PC-9 (cell line): ENCODE measurements at regions not wholly inside any gene's neighbourhood (a gene's known extent, or its start where the extent isn't known, plus 50 kb on each side); places are given as distances from the start of the nearest gene placed in this dataset.
A peak's percentile ranks its signal among the peaks of the same experiment; 100 is the strongest.

Experiments
- BruUV-seq: library from RNA; stranded (reverse); fragments of 400-500 nt; replicated peaks from 2 replicates; lab custom pipeline; 2021; lab: Mats Ljungman, UMichigan
- CTCF ChIA-PET: fragments of 300-600 bp; sonication (Branson Sonifier 250); formaldehyde crosslinking; loops from one replicate; lab custom pipeline; 2022; ENCODE audit warnings: antibody characterized with exemption; lab: Charles Lee
- POLR2A ChIA-PET: fragments of 300-600 bp; sonication (Branson Sonifier 250); formaldehyde crosslinking; loops from one replicate; lab custom pipeline; 2022; ENCODE audit warnings: antibody characterized with exemption; ENCODE audit not compliant: unreplicated experiment; lab: Charles Lee
- DNase-seq, 2 experiments: peaks; one replicate each; pipeline versions ENCODE4 v3.0.0 to v3.0.0-alpha.2; 2015 to 2022; ENCODE audit warnings: mixed read lengths in 1 of 2
- H2AFZ ChIP-seq: fragments of 200-600 bp; sonication (generic); 2 replicates; pipeline ENCODE4 v1.8.1; 2017; ENCODE audit warnings: antibody characterized with exemption
- H3F3A ChIP-seq: fragments of 200-600 bp; sonication (generic); 2 replicates; pipeline ENCODE4 v1.8.1; 2017; ENCODE audit warnings: antibody characterized with exemption, mild to moderate bottlenecking, low read depth; ENCODE audit not compliant: insufficient read depth
- H3K27ac ChIP-seq: fragments of 200-600 bp; sonication (generic); 2 replicates; pipeline ENCODE4 v1.6.1; 2016; ENCODE audit warnings: mixed run types
- H3K27me3 ChIP-seq: fragments of 200-600 bp; sonication (generic); 2 replicates; pipeline ENCODE4 v1.6.1; 2016; ENCODE audit warnings: low read depth, mixed run types; ENCODE audit not compliant: insufficient read depth
- H3K36me3 ChIP-seq: fragments of 200-600 bp; sonication (generic); 2 replicates; pipeline ENCODE4 v1.6.1; 2016; ENCODE audit warnings: low read depth, mixed run types
- H3K4me1 ChIP-seq: fragments of 200-600 bp; sonication (generic); replicated peaks from 2 replicates; pipeline ENCODE4 v1.6.1; 2016; ENCODE audit warnings: mixed run types; ENCODE audit not compliant: insufficient read depth
- H3K4me2 ChIP-seq: fragments of 200-600 bp; sonication (generic); 2 replicates; pipeline ENCODE4 v1.6.1; 2017; ENCODE audit warnings: mixed run types
- H3K4me3 ChIP-seq: fragments of 200-600 bp; sonication (generic); 2 replicates; pipeline ENCODE4 v1.6.1; 2016; ENCODE audit warnings: mixed run types
- H3K79me2 ChIP-seq: fragments of 200-600 bp; sonication (generic); 2 replicates; pipeline ENCODE4 v1.6.1; 2017; ENCODE audit warnings: low read depth, mixed run types
- H3K9me2 ChIP-seq: fragments of 200-600 bp; sonication (generic); 2 replicates; pipeline ENCODE4 v1.8.1; 2017; ENCODE audit warnings: mild to moderate bottlenecking; ENCODE audit not compliant: insufficient read depth
- H3K9me3 ChIP-seq: fragments of 200-600 bp; sonication (generic); 2 replicates; pipeline ENCODE4 v1.8.1; 2016; ENCODE audit warnings: low read depth; ENCODE audit not compliant: insufficient read depth
- H4K20me1 ChIP-seq: fragments of 200-600 bp; sonication (generic); 2 replicates; pipeline ENCODE4 v1.8.1; 2017; ENCODE audit not compliant: insufficient read depth
- CTCF ChIP-seq: fragments of 200-600 bp; sonication (generic); conservative IDR thresholded peaks from 2 replicates; pipeline ENCODE4 v1.6.1; 2017; ENCODE audit warnings: mixed run types, antibody characterized with exemption, mild to moderate bottlenecking, moderate library complexity
- EZH2 ChIP-seq: fragments of 200-600 bp; sonication (generic); IDR thresholded peaks from 2 replicates; pipeline ENCODE4 v1.8.0; 2017; ENCODE audit warnings: antibody characterized with exemption, low read depth
- intact Hi-C: fragments of 100-400 bp; cut with micrococcal nuclease; formaldehyde crosslinking; loops from one replicate; pipeline ENCODE4 v1.10.0; 2022; ENCODE audit not compliant: unreplicated experiment

- ChIA-PET CTCF (no interaction called here), POLR2A (interaction anchor here (0.6 kb wide), 1 partner anchor 108 kb away, joined by 3 read pairs; no protein-coding TSS in a partner anchor)
- H3K36me3 ChIP-seq: no peaks in the 10 kb centered on the region
- no peak overlapping the region for H3K4me2 ChIP-seq
- H3K27ac ChIP-seq: no peak overlapping the region
- no peaks in the 10 kb centered on the region for H3K4me1 ChIP-seq
- H3K27me3 ChIP-seq: no peaks in the 10 kb centered on the region
- TF ChIP-seq EZH2 (no peak), CTCF (no peak)
- BruUV-seq: no TSS peak
- no peak overlapping the region for H3K4me3 ChIP-seq
- no peaks in the 10 kb centered on the region for H3K9me2 ChIP-seq
- intact Hi-C loops: no loop called here
- no peaks in the 10 kb centered on the region for H4K20me1 ChIP-seq
- H2AFZ ChIP-seq: no peak overlapping the region
- no peaks in the 10 kb centered on the region for H3K9me3 ChIP-seq
- H3K79me2 ChIP-seq: no peaks in the 10 kb centered on the region
- H3F3A ChIP-seq: no peaks in the 10 kb centered on the region
- no peak for DNase-seq
Observed at GRCh38 chr3:120516136-120516535, 65.3 kb upstream of the FSTL1 start.

GRCh38 chr3:120512655-120513054 is 61.9 kb upstream of the FSTL1 start:
- Histone ChIP-seq H3K9me3 (peaks cover 11% of the 10 kb centered on the region), H2AFZ (no peak overlapping the region), H3K4me2 (no peak overlapping the region), H3K4me3 (no peak overlapping the region), H3K4me1 (no peaks in the 10 kb centered on the region), H3K79me2 (no peaks in the 10 kb centered on the region), H4K20me1 (no peaks in the 10 kb centered on the region), H3F3A (no peaks in the 10 kb centered on the region), H3K27me3 (no peaks in the 10 kb centered on the region), H3K27ac (no peak overlapping the region), H3K9me2 (no peaks in the 10 kb centered on the region), H3K36me3 (no peaks in the 10 kb centered on the region)
- intact Hi-C loops: no loop called here
- POLR2A ChIA-PET: interaction anchor here (0.5 kb wide), 1 partner anchor 49 kb away, joined by 3 read pairs; no protein-coding TSS in a partner anchor
- BruUV-seq: no TSS peak
- DNase-seq: no peak
- TF ChIP-seq EZH2 (no peak), CTCF (no peak)
- CTCF ChIA-PET: no interaction called here

DNA sequence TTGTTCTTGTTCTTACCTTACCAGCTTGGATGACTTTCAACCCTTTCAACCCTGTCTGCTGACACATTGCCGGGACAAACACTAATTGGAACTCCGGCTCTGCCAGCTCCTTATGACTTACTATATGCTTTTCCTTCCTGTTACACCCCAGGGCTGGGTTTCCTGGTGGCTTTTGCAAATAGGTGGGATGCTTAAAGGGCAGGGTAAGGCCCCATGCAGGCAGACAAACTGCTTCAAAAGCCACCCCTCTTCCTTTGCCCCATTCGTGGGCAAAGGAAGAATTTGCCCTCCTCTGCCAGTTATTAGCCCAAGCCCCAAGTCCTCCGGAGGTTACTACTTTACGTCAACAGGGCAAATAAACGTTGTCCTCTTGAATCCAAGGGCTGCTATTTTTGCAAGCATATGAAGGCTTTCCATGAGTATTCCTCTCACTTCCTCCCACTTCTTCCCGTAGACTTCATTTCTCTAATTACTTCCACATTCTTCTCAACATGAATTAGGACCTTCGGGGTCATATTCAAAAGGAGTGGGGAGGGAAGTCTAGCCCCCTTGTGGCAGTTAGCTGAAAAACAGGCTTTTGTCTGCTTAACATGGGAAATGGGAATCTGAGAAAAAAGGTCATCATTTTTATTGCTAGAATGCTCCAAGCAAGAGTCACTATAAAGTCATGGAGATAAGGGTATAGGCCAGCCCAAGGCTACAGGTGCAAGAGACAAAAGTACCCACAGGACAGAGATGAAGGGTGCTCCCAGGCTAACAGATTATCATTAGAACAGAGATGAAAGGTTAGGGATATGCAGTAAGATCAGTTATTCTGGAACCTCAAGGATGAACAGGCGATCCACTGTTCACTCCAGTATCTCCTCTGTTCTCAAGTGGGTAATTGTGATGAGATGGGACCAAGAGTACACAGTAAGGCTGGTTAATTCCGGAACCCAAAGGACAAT is 56.3 kb upstream of the FSTL1 start:
- Histone ChIP-seq H3K4me1 (peaks cover 9% of the 10 kb centered on the region), H3F3A (0 out of 2 replicates have a peak, but pooled peaks cover 4% of the 10 kb centered on the region), H2AFZ (no peak overlapping the region), H4K20me1 (no peaks in the 10 kb centered on the region), H3K36me3 (no peaks in the 10 kb centered on the region), H3K9me3 (peaks cover 11% of the 10 kb centered on the region), H3K27ac (no peak overlapping the region), H3K9me2 (no peaks in the 10 kb centered on the region), H3K79me2 (no peaks in the 10 kb centered on the region), H3K4me3 (no peak overlapping the region), H3K4me2 (no peak overlapping the region), H3K27me3 (no peaks in the 10 kb centered on the region)
- intact Hi-C loops: loop anchor here (1.0 to 2.0 kb wide), 4 partner anchors 38 to 90 kb away; no protein-coding TSS in a partner anchor
- TF ChIP-seq EZH2: no peak
- TF ChIP-seq CTCF: peak; percentile 76
- POLR2A ChIA-PET: interaction anchor here (0.7 kb wide), 1 partner anchor 271 kb away, joined by 3 read pairs; no protein-coding TSS in a partner anchor
- no TSS peak for BruUV-seq
- CTCF ChIA-PET: no interaction called here
- peak; percentile 30 to 47 for DNase-seq
